NT2/D1 (cell line): ENCODE measurements at regions not wholly inside any gene's neighbourhood (a gene's known extent, or its start where the extent isn't known, plus 50 kb on each side); places are given as distances from the start of the nearest gene placed in this dataset.

Experiments
- SUZ12 ChIP-seq: IDR thresholded peaks from 2 replicates; pipeline ENCODE4 v1.6.1; 2011; ENCODE audit not compliant: insufficient read length, insufficient read depth; ENCODE audit errors: extremely low read depth
- YY1 ChIP-seq: IDR thresholded peaks from 2 replicates; pipeline ENCODE4 v1.6.1; 2011; ENCODE audit not compliant: insufficient read length, insufficient read depth
- ZNF274 ChIP-seq: IDR thresholded peaks from 2 replicates; pipeline ENCODE4 v1.6.1; 2011; ENCODE audit warnings: mild to moderate bottlenecking, low read depth, low read length

GRCh38 chr2:235262750-235263149, 231.1 kb upstream of the AGAP1 start:
- TF ChIP-seq ZNF274: no peak
- no peak for TF ChIP-seq YY1
- TF ChIP-seq SUZ12: no peak
